CD4-positive, alpha-beta T cell treated with Interleukin-21 for 1 hour (primary cell): ENCODE measurements at regions not wholly inside any gene's neighbourhood (a gene's known extent, or its start where the extent isn't known, plus 50 kb on each side); places are given as distances from the start of the nearest gene placed in this dataset.
A peak's percentile ranks its signal among the peaks of the same experiment; 100 is the strongest.
"Not testable (repeated sequence)": the region's sequence is repeated elsewhere in the genome, so short reads cannot be mapped to it uniquely, and the experiment has no call there.

ENCODE experiments used
- DNase-seq: peaks from one replicate; pipeline ENCODE4 v3.0.0-alpha.2; 2020

GRCh38 chr1:100791586-100791985 is 72.0 kb downstream of the VCAM1 start:
- no peak for DNase-seq

- no peak for DNase-seq
These were observed 74.1 kb downstream of the VCAM1 start for GRCh38 chr1:100793659-100794058.

GRCh38 chr1:100794748-100795645 is 75.5 kb downstream of the VCAM1 start:
- no peak for DNase-seq

GRCh38 chr1:100795646-100795985 is 76.1 kb downstream of the VCAM1 start:
- no peak for DNase-seq

- no peak for DNase-seq
These were observed 76.5 kb downstream of the VCAM1 start for GRCh38 chr1:100796046-100796445.

GRCh38 chr1:100799548-100799947 is 80.0 kb downstream of the VCAM1 start:
- no peak for DNase-seq

- DNase-seq: no peak
These were observed 80.5 kb downstream of the VCAM1 start for GRCh38 chr1:100799954-100800612.

- DNase-seq: not testable (repeated sequence)
These were observed 81.7 kb downstream of the VCAM1 start for GRCh38 chr1:100801256-100801655.

GRCh38 chr1:100803280-100803679 is 83.7 kb downstream of the VCAM1 start:
- DNase-seq: not testable (repeated sequence)

GRCh38 chr1:100806601-100807000 is 87.1 kb downstream of the VCAM1 start:
- no peak for DNase-seq

- DNase-seq: no peak
These were observed 84.3 kb downstream of the EXTL2 start for GRCh38 chr1:100810360-100810759.

- DNase-seq: no peak
These were observed 82.8 kb downstream of the EXTL2 start for GRCh38 chr1:100811808-100812207.

GRCh38 chr1:100814938-100815337 is 79.7 kb downstream of the EXTL2 start:
- DNase-seq: peak; percentile 7

GRCh38 chr1:100816049-100816448 is 78.6 kb downstream of the EXTL2 start:
- no peak for DNase-seq

GRCh38 chr1:100820195-100820594 is 74.4 kb downstream of the EXTL2 start:
- not testable (repeated sequence) for DNase-seq

GRCh38 chr1:100821919-100822318 is 72.7 kb downstream of the EXTL2 start:
- not testable (repeated sequence) for DNase-seq
